OCI-LY7 (cell line): ENCODE measurements at regions not wholly inside any gene's neighbourhood (a gene's known extent, or its start where the extent isn't known, plus 50 kb on each side); places are given as distances from the start of the nearest gene placed in this dataset.
"Not testable (repeated sequence)": the region's sequence is repeated elsewhere in the genome, so short reads cannot be mapped to it uniquely, and the experiment has no call there.

Experiments used
- BruUV-seq: library from RNA; stranded (reverse); fragments of 400-500 nt; replicated peaks from 2 replicates; lab custom pipeline; 2021; lab: Mats Ljungman, UMichigan
- CTCF ChIA-PET: fragments of 300-600 bp; sonication (Branson Sonifier 250); formaldehyde crosslinking; loops from one replicate; lab custom pipeline; 2022; ENCODE audit warnings: antibody characterized with exemption; ENCODE audit not compliant: unreplicated experiment; lab: Charles Lee
- POLR2A ChIA-PET: fragments of 300-600 bp; sonication (Branson Sonifier 250); formaldehyde crosslinking; loops from one replicate; lab custom pipeline; 2022; ENCODE audit warnings: antibody characterized with exemption; lab: Charles Lee
- DNase-seq: peaks from one replicate; pipeline ENCODE4 v3.0.0-alpha.2; 2015; ENCODE audit warnings: low spot score
- H2AFZ ChIP-seq: fragments of 200-600 bp; sonication (generic), shearing (Covaris generic); 2 replicates; pipeline ENCODE4 v1.6.1; 2014; ENCODE audit warnings: mild to moderate bottlenecking, antibody characterized with exemption, low read length, moderate library complexity
- H3K27ac ChIP-seq: fragments of 200-600 bp; sonication (generic); 2 replicates; pipeline ENCODE4 v1.5.1; 2014; ENCODE audit warnings: mixed run types, low read depth, mild to moderate bottlenecking, moderate library complexity, low read length, inconsistent platforms; ENCODE audit not compliant: poor library complexity, severe bottlenecking
- H3K36me3 ChIP-seq: fragments of 200-600 bp; sonication (generic); 2 replicates; pipeline ENCODE4 v1.6.1; 2014; ENCODE audit warnings: mild to moderate bottlenecking, antibody characterized with exemption, low read length, moderate library complexity, mixed read lengths; ENCODE audit not compliant: insufficient read depth
- H3K4me1 ChIP-seq: fragments of 200-600 bp; sonication (generic); 2 replicates; pipeline ENCODE4 v1.5.1; 2014; ENCODE audit warnings: mild to moderate bottlenecking, low read length; ENCODE audit not compliant: insufficient read depth, poor library complexity, severe bottlenecking
- H3K4me2 ChIP-seq: fragments of 200-600 bp; sonication (generic); 2 replicates; pipeline ENCODE4 v1.6.1; 2014; ENCODE audit warnings: mild to moderate bottlenecking, low read length
- H3K4me3 ChIP-seq: fragments of 200-600 bp; sonication (generic); 2 replicates; pipeline ENCODE4 v1.5.1; 2014; ENCODE audit warnings: mild to moderate bottlenecking, low read depth, low read length; ENCODE audit not compliant: poor library complexity, severe bottlenecking
- H3K79me2 ChIP-seq: fragments of 200-600 bp; sonication (generic); 2 replicates; pipeline ENCODE4 v1.6.1; 2016; ENCODE audit warnings: low read depth, mild to moderate bottlenecking, low read length, moderate library complexity, mixed read lengths; ENCODE audit not compliant: insufficient read depth
- H3K9me2 ChIP-seq: fragments of 200-600 bp; sonication (generic); 2 replicates; pipeline ENCODE4 v1.6.1; 2016; ENCODE audit warnings: mild to moderate bottlenecking, low read length, mixed read lengths; ENCODE audit not compliant: insufficient read depth
- H3K9me3 ChIP-seq: fragments of 200-600 bp; sonication (generic); 2 replicates; pipeline ENCODE4 v1.6.1; 2014; ENCODE audit warnings: mild to moderate bottlenecking, mixed run types, low read length, mixed read lengths
- H4K20me1 ChIP-seq: fragments of 200-600 bp; sonication (generic); 2 replicates; pipeline ENCODE4 v1.6.1; 2014; ENCODE audit warnings: mild to moderate bottlenecking, antibody characterized with exemption, low read length, moderate library complexity, mixed read lengths; ENCODE audit not compliant: insufficient read depth
- EZH2phosphoT487 ChIP-seq: fragments of 200-600 bp; sonication (generic); IDR thresholded peaks from 2 replicates; pipeline ENCODE4 v1.6.1; 2018; ENCODE audit warnings: low read depth, borderline replicate concordance, mild to moderate bottlenecking, mixed run types, antibody characterized with exemption, low read length, moderate library complexity, mixed read lengths
- intact Hi-C: fragments of 100-400 bp; cut with micrococcal nuclease; formaldehyde crosslinking; loops from one replicate; pipeline ENCODE4 v1.10.0; 2022; ENCODE audit not compliant: unreplicated experiment
- TF ChIP-seq, protein P1 (sequence below): fragments of 200-600 bp; sonication (generic); conservative IDR thresholded peaks from 2 replicates; pipeline ENCODE4 v1.5.1; 2014; ENCODE audit warnings: mild to moderate bottlenecking, antibody characterized with exemption, low read length, moderate library complexity, mixed read lengths

DNA sequence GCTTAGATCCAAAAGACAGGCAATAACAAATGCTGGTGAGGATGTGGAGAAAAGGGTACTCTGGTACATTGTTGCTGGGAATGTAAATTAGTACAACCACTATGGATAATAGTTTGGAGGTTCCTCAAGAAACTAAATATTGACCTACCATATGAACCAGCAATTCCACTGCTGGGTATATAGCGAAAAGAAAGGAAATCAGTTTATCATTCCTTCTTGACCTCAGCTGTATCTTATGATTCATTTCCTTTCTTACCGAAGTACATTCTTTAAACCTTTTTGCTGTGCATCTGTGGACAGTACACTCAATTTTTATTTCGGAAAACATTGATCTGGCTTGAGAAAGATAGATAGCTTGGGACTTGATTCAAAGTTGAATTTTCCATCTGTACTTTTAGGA, 183.2 kb upstream of the LRFN5 start:
- Histone ChIP-seq H3K4me3 (no peak overlapping the region), H3K4me2 (no peak overlapping the region), H2AFZ (no peak overlapping the region), H3K27ac (no peak overlapping the region), H3K9me3 (no peaks in the 10 kb centered on the region), H3K4me1 (no peaks in the 10 kb centered on the region), H3K36me3 (no peaks in the 10 kb centered on the region), H4K20me1 (no peaks in the 10 kb centered on the region), H3K79me2 (no peaks in the 10 kb centered on the region), H3K9me2 (no peaks in the 10 kb centered on the region)
- DNase-seq = no peak
- intact Hi-C loops = no loop called here
- POLR2A ChIA-PET = no interaction called here
- BruUV-seq = no TSS peak
- CTCF ChIA-PET = no interaction called here
- TF ChIP-seq, protein P1, sequence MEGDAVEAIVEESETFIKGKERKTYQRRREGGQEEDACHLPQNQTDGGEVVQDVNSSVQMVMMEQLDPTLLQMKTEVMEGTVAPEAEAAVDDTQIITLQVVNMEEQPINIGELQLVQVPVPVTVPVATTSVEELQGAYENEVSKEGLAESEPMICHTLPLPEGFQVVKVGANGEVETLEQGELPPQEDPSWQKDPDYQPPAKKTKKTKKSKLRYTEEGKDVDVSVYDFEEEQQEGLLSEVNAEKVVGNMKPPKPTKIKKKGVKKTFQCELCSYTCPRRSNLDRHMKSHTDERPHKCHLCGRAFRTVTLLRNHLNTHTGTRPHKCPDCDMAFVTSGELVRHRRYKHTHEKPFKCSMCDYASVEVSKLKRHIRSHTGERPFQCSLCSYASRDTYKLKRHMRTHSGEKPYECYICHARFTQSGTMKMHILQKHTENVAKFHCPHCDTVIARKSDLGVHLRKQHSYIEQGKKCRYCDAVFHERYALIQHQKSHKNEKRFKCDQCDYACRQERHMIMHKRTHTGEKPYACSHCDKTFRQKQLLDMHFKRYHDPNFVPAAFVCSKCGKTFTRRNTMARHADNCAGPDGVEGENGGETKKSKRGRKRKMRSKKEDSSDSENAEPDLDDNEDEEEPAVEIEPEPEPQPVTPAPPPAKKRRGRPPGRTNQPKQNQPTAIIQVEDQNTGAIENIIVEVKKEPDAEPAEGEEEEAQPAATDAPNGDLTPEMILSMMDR = no peak
- TF ChIP-seq EZH2phosphoT487 = no peak

- BruUV-seq, intact Hi-C loops, CTCF ChIA-PET: not testable (repeated sequence)
Measured at GRCh38 chr14:41421308-41421707, 185.4 kb upstream of the LRFN5 start.

DNA sequence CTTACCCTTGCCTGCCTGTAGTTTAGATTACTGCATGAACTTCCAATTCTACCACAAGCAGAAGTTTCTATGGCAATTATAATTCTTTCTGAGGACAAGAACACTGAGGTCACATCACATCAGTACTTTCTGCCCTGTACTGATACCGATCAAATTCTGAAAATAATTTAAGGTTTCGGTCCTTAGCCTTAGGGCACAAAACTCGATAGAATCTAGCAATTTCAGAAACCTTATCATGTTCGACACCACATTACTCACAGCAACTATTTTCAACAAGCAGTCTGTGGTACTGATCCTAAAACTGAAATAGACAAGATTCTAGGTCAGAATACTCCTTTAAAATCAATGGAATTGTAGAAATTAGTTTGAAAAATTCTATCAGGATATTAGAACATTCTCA, 187.0 kb upstream of the LRFN5 start:
- Histone ChIP-seq H3K4me2 (no peak overlapping the region), H2AFZ (no peak overlapping the region), H3K9me3 (no peaks in the 10 kb centered on the region), H3K27ac (no peak overlapping the region), H3K36me3 (no peaks in the 10 kb centered on the region), H4K20me1 (no peaks in the 10 kb centered on the region), H3K79me2 (no peaks in the 10 kb centered on the region), H3K9me2 (no peaks in the 10 kb centered on the region), H3K4me1 (no peaks in the 10 kb centered on the region), H3K4me3 (no peak overlapping the region)
- POLR2A ChIA-PET = no interaction called here
- intact Hi-C loops = no loop called here
- BruUV-seq = no TSS peak
- CTCF ChIA-PET = no interaction called here
- no peak for DNase-seq
- no peak for TF ChIP-seq EZH2phosphoT487
- TF ChIP-seq, protein P1 = no peak

More at GRCh38 chr14:41421308-41421707, 185.4 kb upstream of the LRFN5 start:
- POLR2A ChIA-PET = interaction anchor here (0.6 kb wide), 1 partner anchor 968 kb away, joined by 3 read pairs; no protein-coding TSS in a partner anchor
- not testable (repeated sequence) for DNase-seq, H3K79me2 ChIP-seq, H3K9me3 ChIP-seq, H2AFZ ChIP-seq, H3K36me3 ChIP-seq, H3K27ac ChIP-seq, H3K4me3 ChIP-seq, H4K20me1 ChIP-seq, H3K4me2 ChIP-seq, H3K4me1 ChIP-seq, H3K9me2 ChIP-seq
